HG03521 (cell line): ENCODE measurements at regions not wholly inside any gene's neighbourhood (a gene's known extent, or its start where the extent isn't known, plus 50 kb on each side); places are given as distances from the start of the nearest gene placed in this dataset.
A peak's percentile ranks its signal among the peaks of the same experiment; 100 is the strongest.

Experiments
- ATAC-seq: cut with Tn5 transposase; IDR thresholded peaks from one replicate; pipeline ENCODE4 v1.9.1; 2021; ENCODE audit warnings: mild to moderate bottlenecking, moderate library complexity; ENCODE audit not compliant: unreplicated experiment

GRCh38 chr11:15650105-15650938 lies 535.6 kb downstream of the INSC start:
- peak; percentile 97 for ATAC-seq

GRCh38 chr11:15651033-15651432 lies 536.3 kb downstream of the INSC start:
- no peak for ATAC-seq

- ATAC-seq, result no peak
These were observed 537.1 kb downstream of the INSC start for GRCh38 chr11:15651816-15652215.

- ATAC-seq, result no peak
These were observed 538.5 kb downstream of the INSC start for GRCh38 chr11:15653191-15653710.

- ATAC-seq, result no peak
These were observed 539.7 kb downstream of the INSC start for GRCh38 chr11:15654451-15654850.

- ATAC-seq, result no peak
These were observed 540.8 kb downstream of the INSC start for GRCh38 chr11:15655552-15655951.

GRCh38 chr11:15657264-15657663 lies 542.5 kb downstream of the INSC start:
- ATAC-seq, result no peak

- no peak for ATAC-seq
These were observed 545.8 kb downstream of the INSC start for GRCh38 chr11:15660496-15660895.

GRCh38 chr11:15662285-15662684 lies 547.6 kb downstream of the INSC start:
- no peak for ATAC-seq

- no peak for ATAC-seq
These were observed 549.1 kb downstream of the INSC start for GRCh38 chr11:15663777-15664218.

- no peak for ATAC-seq
These were observed 550.7 kb downstream of the INSC start for GRCh38 chr11:15665368-15665871.

- ATAC-seq, result no peak
These were observed 552.5 kb downstream of the INSC start for GRCh38 chr11:15667127-15667725.

- ATAC-seq, result no peak
These were observed 554.0 kb downstream of the INSC start for GRCh38 chr11:15668718-15669117.

- no peak for ATAC-seq
These were observed 555.9 kb downstream of the INSC start for GRCh38 chr11:15670520-15671070.

GRCh38 chr11:15671216-15671615 lies 556.5 kb downstream of the INSC start:
- no peak for ATAC-seq

- no peak for ATAC-seq
These were observed 558.1 kb downstream of the INSC start for GRCh38 chr11:15672825-15673224.

GRCh38 chr11:15673408-15673831 lies 558.7 kb downstream of the INSC start:
- ATAC-seq, result no peak

GRCh38 chr11:15674756-15675155 lies 560.0 kb downstream of the INSC start:
- no peak for ATAC-seq

- ATAC-seq, result no peak
These were observed 561.0 kb downstream of the INSC start for GRCh38 chr11:15675683-15676082.

GRCh38 chr11:15677181-15677580 lies 562.5 kb downstream of the INSC start:
- ATAC-seq, result no peak

- ATAC-seq, result no peak
These were observed 568.8 kb downstream of the INSC start for GRCh38 chr11:15683528-15683927.

- ATAC-seq, result no peak
These were observed 570.6 kb downstream of the INSC start for GRCh38 chr11:15685306-15685705.
